ENCODE measurements at regions not wholly inside any gene's neighbourhood (a gene's known extent, or its start where the extent isn't known, plus 50 kb on each side); places are given as distances from the start of the nearest gene placed in this dataset.

DNA sequence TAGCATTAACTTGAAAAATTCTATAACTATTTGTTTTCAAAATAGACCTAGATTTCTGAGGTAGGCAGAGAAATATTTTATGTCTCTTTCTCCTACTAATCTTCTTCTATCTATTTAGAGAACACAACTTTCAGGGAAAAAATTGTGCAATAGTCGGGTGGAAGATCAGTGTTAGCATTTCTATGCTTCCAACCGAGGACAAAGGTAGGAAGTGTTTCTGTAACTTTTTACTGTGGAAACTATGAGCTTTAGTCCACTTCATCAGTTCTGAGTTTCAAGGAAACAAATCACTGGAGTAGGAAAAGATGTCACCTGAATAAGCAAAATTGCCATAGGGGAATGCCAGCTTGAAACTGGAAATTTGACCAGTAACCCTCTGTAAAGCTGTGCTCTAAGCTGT, 207.7 kb upstream of the CTAGE1 start:
- TF ChIP-seq FOXP2 (optimal IDR thresholded peaks at IDR 0.05; ENCODE audit: borderline replicate concordance, extremely low read depth, extremely low read length, insufficient read depth) (no peak), TAF1 (IDR thresholded peaks at IDR 0.05; ENCODE audit: borderline replicate concordance, insufficient read depth, low read length) (no peak), POLR2AphosphoS5 (IDR thresholded peaks at IDR 0.05; ENCODE audit: low read depth, low read length) (no peak), SIN3A (IDR thresholded peaks at IDR 0.05; ENCODE audit: borderline replicate concordance, insufficient read depth, low read length) (no peak), REST (IDR thresholded peaks at IDR 0.05; ENCODE audit: insufficient read depth in 1 of 2, low read depth in 2 of 2, low read length in 2 of 2) (no peak)

GRCh38 chr18:22626771-22627170, 209.1 kb upstream of the CTAGE1 start:
- TF ChIP-seq SIN3A (IDR thresholded peaks at IDR 0.05; ENCODE audit: borderline replicate concordance, insufficient read depth, low read length), result no peak
- no peak for TF ChIP-seq REST (IDR thresholded peaks at IDR 0.05; ENCODE audit: insufficient read depth in 1 of 2, low read depth in 2 of 2, low read length in 2 of 2)
- TF ChIP-seq TAF1 (IDR thresholded peaks at IDR 0.05; ENCODE audit: borderline replicate concordance, insufficient read depth, low read length), result no peak
- TF ChIP-seq FOXP2 (optimal IDR thresholded peaks at IDR 0.05; ENCODE audit: borderline replicate concordance, extremely low read depth, extremely low read length, insufficient read depth), result no peak
- TF ChIP-seq POLR2AphosphoS5 (IDR thresholded peaks at IDR 0.05; ENCODE audit: low read depth, low read length), result no peak

GRCh38 chr18:22627506-22627905, 209.8 kb upstream of the CTAGE1 start:
- TF ChIP-seq POLR2AphosphoS5 (IDR thresholded peaks at IDR 0.05; ENCODE audit: low read depth, low read length) (no peak), REST (IDR thresholded peaks at IDR 0.05; ENCODE audit: insufficient read depth in 1 of 2, low read depth in 2 of 2, low read length in 2 of 2) (no peak), FOXP2 (optimal IDR thresholded peaks at IDR 0.05; ENCODE audit: borderline replicate concordance, extremely low read depth, extremely low read length, insufficient read depth) (no peak), SIN3A (IDR thresholded peaks at IDR 0.05; ENCODE audit: borderline replicate concordance, insufficient read depth, low read length) (no peak)

GRCh38 chr18:22628795-22629510, 211.2 kb upstream of the CTAGE1 start:
- TF ChIP-seq FOXP2 (optimal IDR thresholded peaks at IDR 0.05; ENCODE audit: borderline replicate concordance, extremely low read depth, extremely low read length, insufficient read depth) (no peak), POLR2AphosphoS5 (IDR thresholded peaks at IDR 0.05; ENCODE audit: low read depth, low read length) (no peak), REST (IDR thresholded peaks at IDR 0.05; ENCODE audit: insufficient read depth in 1 of 2, low read depth in 2 of 2, low read length in 2 of 2) (no peak), SIN3A (IDR thresholded peaks at IDR 0.05; ENCODE audit: borderline replicate concordance, insufficient read depth, low read length) (no peak), TAF1 (IDR thresholded peaks at IDR 0.05; ENCODE audit: borderline replicate concordance, insufficient read depth, low read length) (no peak)
